GM12878 (cell line): ENCODE measurements at regions not wholly inside any gene's neighbourhood (a gene's known extent, or its start where the extent isn't known, plus 50 kb on each side); places are given as distances from the start of the nearest gene placed in this dataset.

Source experiments
- ATAC-seq: fragments of 200-7000 bp; cut with Tn5 transposase; 3 replicates; pipeline ENCODE4 v1.9.1; 2020; ENCODE audit warnings: mild to moderate bottlenecking, moderate library complexity
- BruUV-seq: library from RNA; stranded (reverse); fragments of 400-500 nt; replicated peaks from 2 replicates; lab custom pipeline; 2021; lab: Mats Ljungman, UMichigan
- CTCF ChIA-PET: fragments of 300-600 bp; sonication (Branson Sonifier 250); formaldehyde crosslinking; extraction: SDS; loops from one replicate; lab custom pipeline; 2021; ENCODE audit warnings: inconsistent platforms; lab: Yijun Ruan, JAX
- POLR2A ChIA-PET: fragments of 350-600 bp; formaldehyde crosslinking; extraction: SDS; loops from one replicate; lab custom pipeline; 2021; ENCODE audit warnings: inconsistent platforms; lab: Charles Lee
- RAD21 ChIA-PET: fragments of 300-600 bp; sonication (Branson Sonifier 250); formaldehyde crosslinking; loops from one replicate; lab custom pipeline; 2023; ENCODE audit warnings: antibody characterized with exemption; ENCODE audit not compliant: unreplicated experiment; lab: Charles Lee
- SMC1A ChIA-PET: fragments of 300-600 bp; sonication (Branson Sonifier 250); formaldehyde crosslinking; loops from one replicate; lab custom pipeline; 2023; ENCODE audit not compliant: unreplicated experiment, uncharacterized antibody; lab: Charles Lee
- DNase-seq: peaks from one replicate; pipeline ENCODE4 v3.0.0-alpha.2; 2011; ENCODE audit warnings: low read depth, low spot score
- FAIRE-seq: peaks from 3 replicates; lab custom pipeline; 2011; peaks lifted over from hg19 to GRCh38; lab: Jason Lieb, UNC
- H2AFZ ChIP-seq: 2 replicates; pipeline ENCODE4 v1.6.0; 2011; ENCODE audit warnings: low read depth, low read length, control low read depth; ENCODE audit not compliant: control insufficient read depth
- H3K27ac ChIP-seq: 2 replicates; pipeline ENCODE4 v1.5.1; 2011; ENCODE audit warnings: control low read depth; ENCODE audit not compliant: control insufficient read depth, insufficient read depth
- H3K27me3 ChIP-seq, 2 experiments: replicated peaks in 1 of 2; 2 replicates each; pipeline versions ENCODE4 v1.6.0 to v1.6.1; 2011; ENCODE audit warnings: low read length in 1 of 2; ENCODE audit not compliant: control insufficient read depth in 2 of 2, insufficient read depth in 2 of 2
- H3K36me3 ChIP-seq, 2 experiments: 2 replicates each; pipeline ENCODE4 v1.5.1; 2011; ENCODE audit warnings: low read length in 1 of 2; ENCODE audit not compliant: control insufficient read depth in 2 of 2, insufficient read depth in 2 of 2
- H3K4me1 ChIP-seq: 2 replicates; pipeline ENCODE4 v1.6.1; 2011; ENCODE audit warnings: mild to moderate bottlenecking, low read length, moderate library complexity, mixed read lengths; ENCODE audit not compliant: control insufficient read depth, insufficient read depth
- H3K4me2 ChIP-seq: 2 replicates; pipeline ENCODE4 v1.6.0; 2011; ENCODE audit warnings: control low read depth; ENCODE audit not compliant: control insufficient read depth, insufficient read depth
- H3K4me3 ChIP-seq: fragments of 200-600 bp; sonication (generic); 2 replicates; pipeline ENCODE4 v1.5.1; 2016
- H3K79me2 ChIP-seq: 2 replicates; pipeline ENCODE4 v1.6.0; 2011; ENCODE audit warnings: low read length; ENCODE audit not compliant: control insufficient read depth, insufficient read depth
- H3K9ac ChIP-seq: 2 replicates; pipeline ENCODE4 v1.8.0; 2011; ENCODE audit warnings: low read length, control low read depth, mixed read lengths; ENCODE audit not compliant: control insufficient read depth, insufficient read depth
- H3K9me3 ChIP-seq: replicated peaks from 3 replicates; pipeline ENCODE4 v1.5.1; 2011; ENCODE audit warnings: mild to moderate bottlenecking, low read length; ENCODE audit not compliant: control insufficient read depth, insufficient read depth
- H4K20me1 ChIP-seq: 2 replicates; pipeline ENCODE4 v1.6.0; 2011; ENCODE audit not compliant: control insufficient read depth, insufficient read depth
- ATF7 ChIP-seq: fragments of 450-650 bp; IDR thresholded peaks from 2 replicates; pipeline ENCODE4 v1.6.1; 2016; ENCODE audit warnings: low read depth, mild to moderate bottlenecking
- CBX5 ChIP-seq: sonication (generic); IDR thresholded peaks from 2 replicates; pipeline ENCODE4 v1.6.1; 2016; ENCODE audit warnings: low read depth, moderate library complexity, mild to moderate bottlenecking, inconsistent platforms
- CHD2 ChIP-seq: IDR thresholded peaks from 2 replicates; pipeline ENCODE4 v1.6.1; 2011; ENCODE audit warnings: low read depth, low read length, improper control_type of control experiment, borderline replicate concordance
- EZH2 ChIP-seq: IDR thresholded peaks from 2 replicates; pipeline ENCODE4 v1.6.1; 2012; ENCODE audit warnings: low read depth, mild to moderate bottlenecking, control low read depth, inconsistent platforms, low read length, borderline replicate concordance; ENCODE audit not compliant: control insufficient read depth
- LARP7 ChIP-seq: fragments of 450-650 bp; IDR thresholded peaks from 2 replicates; pipeline ENCODE4 v1.6.1; 2017; ENCODE audit warnings: mild to moderate bottlenecking
- RBBP5 ChIP-seq: fragments of 200-600 bp; sonication (generic); conservative IDR thresholded peaks from 2 replicates; pipeline ENCODE4 v1.6.1; 2016
- TAF1 ChIP-seq: IDR thresholded peaks from 2 replicates; pipeline ENCODE4 v1.6.1; 2011; ENCODE audit warnings: mild to moderate bottlenecking, low read depth, low read length, borderline replicate concordance
- ZSCAN29 ChIP-seq: fragments of 450-650 bp; IDR thresholded peaks from 2 replicates; pipeline ENCODE4 v1.6.1; 2017; ENCODE audit warnings: mild to moderate bottlenecking, moderate library complexity
- WGBS: methylation state at CpG from one replicate; pipeline ENCODE4 v1.1.6; 2016; ENCODE audit warnings: low lambda C conversion rate; ENCODE audit not compliant: insufficient replicate concordance, insufficient coverage; ENCODE audit errors: missing lambda C conversion rate; 5-methylcytosine and 5-hydroxymethylcytosine counted together
- in situ Hi-C: fragments of 300-500 bp; cut with MboI; formaldehyde crosslinking; loops from 9 replicates; pipeline ENCODE4 v1.14.3; 2018; ENCODE audit warnings: mixed read lengths
- intact Hi-C: fragments of 100-400 bp; cut with micrococcal nuclease; formaldehyde crosslinking; loops from one replicate; pipeline ENCODE4 v1.14.2; 2022; ENCODE audit not compliant: unreplicated experiment
- TF ChIP-seq, protein P1 (sequence below), 3 experiments: IDR thresholded peaks in 2 of 3; conservative IDR thresholded peaks in 1 of 3; 2 replicates each; pipeline ENCODE4 v1.5.1; 2011; ENCODE audit warnings: low read depth in 3 of 3, low read length in 3 of 3, mild to moderate bottlenecking in 3 of 3, control low read depth in 2 of 3, moderate library complexity in 2 of 3, inconsistent platforms in 1 of 3, mixed read lengths in 1 of 3; ENCODE audit not compliant: control insufficient read depth in 2 of 3, insufficient read depth in 1 of 3; ENCODE audit errors: extremely low read depth in 1 of 3
- TF ChIP-seq, protein P2 (sequence below): fragments of 150-350 bp; IDR thresholded peaks from 2 replicates; pipeline ENCODE4 v1.6.1; 2016; ENCODE audit warnings: low read depth, low read length
- TF ChIP-seq, protein P3 (sequence below): fragments of 450-650 bp; IDR thresholded peaks from 2 replicates; pipeline ENCODE4 v1.6.1; 2014; ENCODE audit warnings: mild to moderate bottlenecking
- TF ChIP-seq, protein P4 (sequence below): fragments of 450-650 bp; IDR thresholded peaks from 2 replicates; pipeline ENCODE4 v1.6.1; 2017; ENCODE audit warnings: mild to moderate bottlenecking, low read depth, inconsistent platforms; ENCODE audit not compliant: poor library complexity, severe bottlenecking
- TF ChIP-seq, protein P5 (sequence below): IDR thresholded peaks from 2 replicates; pipeline ENCODE4 v1.6.1; 2011; ENCODE audit warnings: mild to moderate bottlenecking, low read depth, low read length, moderate library complexity; ENCODE audit not compliant: insufficient replicate concordance

DNA sequence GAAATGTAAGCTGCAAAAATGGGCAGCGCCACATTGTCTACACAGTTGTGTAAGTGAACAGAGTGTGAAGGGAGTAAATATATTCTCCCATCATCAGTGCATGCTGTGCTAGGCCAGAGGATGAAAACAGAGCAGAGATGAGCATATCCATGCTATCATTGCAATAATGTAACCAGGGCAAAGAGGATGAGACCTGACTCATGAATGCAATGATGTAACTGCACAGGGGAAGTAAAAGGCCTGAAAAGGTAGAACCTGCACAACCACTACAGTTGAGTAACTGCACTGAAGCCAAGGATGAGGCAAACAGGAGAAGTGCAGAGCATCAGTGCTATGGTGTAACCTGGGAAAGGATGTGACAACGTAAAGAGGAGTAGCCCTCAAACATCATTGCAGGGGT lies 220.4 kb upstream of the FAM47C start (continued):
- TF ChIP-seq, protein P1, sequence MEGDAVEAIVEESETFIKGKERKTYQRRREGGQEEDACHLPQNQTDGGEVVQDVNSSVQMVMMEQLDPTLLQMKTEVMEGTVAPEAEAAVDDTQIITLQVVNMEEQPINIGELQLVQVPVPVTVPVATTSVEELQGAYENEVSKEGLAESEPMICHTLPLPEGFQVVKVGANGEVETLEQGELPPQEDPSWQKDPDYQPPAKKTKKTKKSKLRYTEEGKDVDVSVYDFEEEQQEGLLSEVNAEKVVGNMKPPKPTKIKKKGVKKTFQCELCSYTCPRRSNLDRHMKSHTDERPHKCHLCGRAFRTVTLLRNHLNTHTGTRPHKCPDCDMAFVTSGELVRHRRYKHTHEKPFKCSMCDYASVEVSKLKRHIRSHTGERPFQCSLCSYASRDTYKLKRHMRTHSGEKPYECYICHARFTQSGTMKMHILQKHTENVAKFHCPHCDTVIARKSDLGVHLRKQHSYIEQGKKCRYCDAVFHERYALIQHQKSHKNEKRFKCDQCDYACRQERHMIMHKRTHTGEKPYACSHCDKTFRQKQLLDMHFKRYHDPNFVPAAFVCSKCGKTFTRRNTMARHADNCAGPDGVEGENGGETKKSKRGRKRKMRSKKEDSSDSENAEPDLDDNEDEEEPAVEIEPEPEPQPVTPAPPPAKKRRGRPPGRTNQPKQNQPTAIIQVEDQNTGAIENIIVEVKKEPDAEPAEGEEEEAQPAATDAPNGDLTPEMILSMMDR (IDR thresholded peaks at IDR 0.05 in 2 of 3, conservative IDR thresholded peaks at IDR 0.05 in 1 of 3; ENCODE audit: control insufficient read depth in 2 of 3, extremely low read depth in 1 of 3, insufficient read depth in 1 of 3, low read depth in 3 of 3, low read length in 3 of 3) = no peak
- TF ChIP-seq CBX5 = no peak
- TF ChIP-seq ATF7 = no peak
- TF ChIP-seq, all 136 proteins: peak for 0

DNA sequence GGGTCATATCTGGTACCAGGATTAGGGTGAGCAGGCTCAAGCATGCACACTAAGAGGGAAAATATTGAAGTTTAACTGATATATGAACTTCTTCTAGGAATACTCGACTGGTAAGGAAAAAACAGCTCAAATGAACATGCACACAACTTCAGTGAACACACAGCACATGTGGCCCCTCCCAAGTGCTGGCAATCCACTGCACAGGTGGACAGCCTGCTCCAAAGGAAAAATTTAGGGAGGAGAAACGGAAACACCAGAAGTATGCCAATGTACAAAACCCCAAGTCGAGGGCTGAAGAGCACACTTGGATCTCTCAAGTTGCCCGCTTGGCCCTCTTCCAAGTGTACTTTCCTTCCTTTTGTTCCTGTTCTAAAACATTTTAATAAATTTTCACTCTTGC lies 205.0 kb upstream of the FAM47C start:
- ChIA-PET POLR2A (no interaction called here), CTCF (no interaction called here), SMC1A (no interaction called here), RAD21 (no interaction called here)
- Histone ChIP-seq H3K36me3 (no peaks in the 10 kb centered on the region), H3K4me2 (no peak overlapping the region), H2AFZ (no peak overlapping the region), H3K4me3 (no peak overlapping the region), H4K20me1 (no peaks in the 10 kb centered on the region), H3K27ac (no peak overlapping the region), H3K27me3 (no peaks in the 10 kb centered on the region), H3K4me1 (no peaks in the 10 kb centered on the region), H3K79me2 (no peaks in the 10 kb centered on the region), H3K9ac (no peak overlapping the region), H3K9me3 (no peaks in the 10 kb centered on the region)
- intact Hi-C loops = no loop called here
- no peak for ATAC-seq
- no peak for DNase-seq
- 8% methylated on average over 4 of the region's 4 CpGs for WGBS
- in situ Hi-C loops = no loop called here
- no TSS peak for BruUV-seq
- FAIRE-seq = no peak
- TF ChIP-seq, protein P2, sequence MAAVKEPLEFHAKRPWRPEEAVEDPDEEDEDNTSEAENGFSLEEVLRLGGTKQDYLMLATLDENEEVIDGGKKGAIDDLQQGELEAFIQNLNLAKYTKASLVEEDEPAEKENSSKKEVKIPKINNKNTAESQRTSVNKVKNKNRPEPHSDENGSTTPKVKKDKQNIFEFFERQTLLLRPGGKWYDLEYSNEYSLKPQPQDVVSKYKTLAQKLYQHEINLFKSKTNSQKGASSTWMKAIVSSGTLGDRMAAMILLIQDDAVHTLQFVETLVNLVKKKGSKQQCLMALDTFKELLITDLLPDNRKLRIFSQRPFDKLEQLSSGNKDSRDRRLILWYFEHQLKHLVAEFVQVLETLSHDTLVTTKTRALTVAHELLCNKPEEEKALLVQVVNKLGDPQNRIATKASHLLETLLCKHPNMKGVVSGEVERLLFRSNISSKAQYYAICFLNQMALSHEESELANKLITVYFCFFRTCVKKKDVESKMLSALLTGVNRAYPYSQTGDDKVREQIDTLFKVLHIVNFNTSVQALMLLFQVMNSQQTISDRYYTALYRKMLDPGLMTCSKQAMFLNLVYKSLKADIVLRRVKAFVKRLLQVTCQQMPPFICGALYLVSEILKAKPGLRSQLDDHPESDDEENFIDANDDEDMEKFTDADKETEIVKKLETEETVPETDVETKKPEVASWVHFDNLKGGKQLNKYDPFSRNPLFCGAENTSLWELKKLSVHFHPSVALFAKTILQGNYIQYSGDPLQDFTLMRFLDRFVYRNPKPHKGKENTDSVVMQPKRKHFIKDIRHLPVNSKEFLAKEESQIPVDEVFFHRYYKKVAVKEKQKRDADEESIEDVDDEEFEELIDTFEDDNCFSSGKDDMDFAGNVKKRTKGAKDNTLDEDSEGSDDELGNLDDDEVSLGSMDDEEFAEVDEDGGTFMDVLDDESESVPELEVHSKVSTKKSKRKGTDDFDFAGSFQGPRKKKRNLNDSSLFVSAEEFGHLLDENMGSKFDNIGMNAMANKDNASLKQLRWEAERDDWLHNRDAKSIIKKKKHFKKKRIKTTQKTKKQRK = no peak
- TF ChIP-seq TAF1 = no peak
- no peak for TF ChIP-seq ZSCAN29
- TF ChIP-seq LARP7 = no peak
- TF ChIP-seq, protein P3, sequence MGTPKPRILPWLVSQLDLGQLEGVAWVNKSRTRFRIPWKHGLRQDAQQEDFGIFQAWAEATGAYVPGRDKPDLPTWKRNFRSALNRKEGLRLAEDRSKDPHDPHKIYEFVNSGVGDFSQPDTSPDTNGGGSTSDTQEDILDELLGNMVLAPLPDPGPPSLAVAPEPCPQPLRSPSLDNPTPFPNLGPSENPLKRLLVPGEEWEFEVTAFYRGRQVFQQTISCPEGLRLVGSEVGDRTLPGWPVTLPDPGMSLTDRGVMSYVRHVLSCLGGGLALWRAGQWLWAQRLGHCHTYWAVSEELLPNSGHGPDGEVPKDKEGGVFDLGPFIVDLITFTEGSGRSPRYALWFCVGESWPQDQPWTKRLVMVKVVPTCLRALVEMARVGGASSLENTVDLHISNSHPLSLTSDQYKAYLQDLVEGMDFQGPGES = no peak
- TF ChIP-seq, protein P4, sequence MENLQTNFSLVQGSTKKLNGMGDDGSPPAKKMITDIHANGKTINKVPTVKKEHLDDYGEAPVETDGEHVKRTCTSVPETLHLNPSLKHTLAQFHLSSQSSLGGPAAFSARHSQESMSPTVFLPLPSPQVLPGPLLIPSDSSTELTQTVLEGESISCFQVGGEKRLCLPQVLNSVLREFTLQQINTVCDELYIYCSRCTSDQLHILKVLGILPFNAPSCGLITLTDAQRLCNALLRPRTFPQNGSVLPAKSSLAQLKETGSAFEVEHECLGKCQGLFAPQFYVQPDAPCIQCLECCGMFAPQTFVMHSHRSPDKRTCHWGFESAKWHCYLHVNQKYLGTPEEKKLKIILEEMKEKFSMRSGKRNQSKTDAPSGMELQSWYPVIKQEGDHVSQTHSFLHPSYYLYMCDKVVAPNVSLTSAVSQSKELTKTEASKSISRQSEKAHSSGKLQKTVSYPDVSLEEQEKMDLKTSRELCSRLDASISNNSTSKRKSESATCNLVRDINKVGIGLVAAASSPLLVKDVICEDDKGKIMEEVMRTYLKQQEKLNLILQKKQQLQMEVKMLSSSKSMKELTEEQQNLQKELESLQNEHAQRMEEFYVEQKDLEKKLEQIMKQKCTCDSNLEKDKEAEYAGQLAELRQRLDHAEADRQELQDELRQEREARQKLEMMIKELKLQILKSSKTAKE = no peak
- no peak for TF ChIP-seq CHD2
- no peak for TF ChIP-seq EZH2
- TF ChIP-seq RBBP5 = no peak
- TF ChIP-seq, protein P5, sequence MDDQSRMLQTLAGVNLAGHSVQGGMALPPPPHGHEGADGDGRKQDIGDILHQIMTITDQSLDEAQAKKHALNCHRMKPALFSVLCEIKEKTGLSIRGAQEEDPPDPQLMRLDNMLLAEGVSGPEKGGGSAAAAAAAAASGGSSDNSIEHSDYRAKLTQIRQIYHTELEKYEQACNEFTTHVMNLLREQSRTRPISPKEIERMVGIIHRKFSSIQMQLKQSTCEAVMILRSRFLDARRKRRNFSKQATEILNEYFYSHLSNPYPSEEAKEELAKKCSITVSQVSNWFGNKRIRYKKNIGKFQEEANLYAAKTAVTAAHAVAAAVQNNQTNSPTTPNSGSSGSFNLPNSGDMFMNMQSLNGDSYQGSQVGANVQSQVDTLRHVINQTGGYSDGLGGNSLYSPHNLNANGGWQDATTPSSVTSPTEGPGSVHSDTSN = no peak
